ENCODE measurements at regions not wholly inside any gene's neighbourhood (a gene's known extent, or its start where the extent isn't known, plus 50 kb on each side); places are given as distances from the start of the nearest gene placed in this dataset.

GRCh38 chr1:190588424-190588823 is 110.8 kb upstream of the BRINP3 start:
- no peak for DNase-seq (ENCODE audit: low spot score)
- H3K9me3 ChIP-seq (ENCODE audit: low read depth), result no peaks in the 10 kb centered on the region
- no peaks in the 10 kb centered on the region for H3K36me3 Mint-ChIP-seq
- no peak overlapping the region for H3K4me2 ChIP-seq
- no peaks in the 10 kb centered on the region for H4K20me1 ChIP-seq (ENCODE audit: low read depth)
- no peak overlapping the region for H3K27ac Mint-ChIP-seq
- no peak overlapping the region for H3K4me3 Mint-ChIP-seq
- H3K9me3 Mint-ChIP-seq, result no peaks in the 10 kb centered on the region
- no peaks in the 10 kb centered on the region for H3K79me2 ChIP-seq (ENCODE audit: low read depth)
- no peak overlapping the region for H3K27ac ChIP-seq
- H2AFZ ChIP-seq (replicated peaks), result no peak overlapping the region
- no peaks in the 10 kb centered on the region for H3K27me3 ChIP-seq
- no peaks in the 10 kb centered on the region for H3K27me3 Mint-ChIP-seq (ENCODE audit: insufficient read depth, low read depth)
- no peaks in the 10 kb centered on the region for H3K4me1 Mint-ChIP-seq
- TF ChIP-seq CTCF (IDR thresholded peaks at IDR 0.05) (no peak), EZH2phosphoT487 (IDR thresholded peaks at IDR 0.05) (no peak), EZH2 (IDR thresholded peaks at IDR 0.05) (no peak)
- H3F3A ChIP-seq (ENCODE audit: low read depth), result no peaks in the 10 kb centered on the region
- H3K9ac ChIP-seq, result no peak overlapping the region
- no peaks in the 10 kb centered on the region for H3K4me1 ChIP-seq
- H3K36me3 ChIP-seq, result no peaks in the 10 kb centered on the region
- no peak overlapping the region for H3K4me3 ChIP-seq

- no peaks in the 10 kb centered on the region for H3K27me3 Mint-ChIP-seq (ENCODE audit: insufficient read depth, low read depth)
- H3K27ac ChIP-seq, result no peak overlapping the region
- no peaks in the 10 kb centered on the region for H3K4me1 Mint-ChIP-seq
- no peak overlapping the region for H3K9ac ChIP-seq
- H4K20me1 ChIP-seq (ENCODE audit: low read depth), result no peaks in the 10 kb centered on the region
- no peaks in the 10 kb centered on the region for H3K9me3 Mint-ChIP-seq
- DNase-seq (ENCODE audit: low spot score), result no peak
- no peaks in the 10 kb centered on the region for H3F3A ChIP-seq (ENCODE audit: low read depth)
- no peak overlapping the region for H3K4me2 ChIP-seq
- H3K27ac Mint-ChIP-seq, result no peak overlapping the region
- H2AFZ ChIP-seq (replicated peaks), result no peak overlapping the region
- no peaks in the 10 kb centered on the region for H3K4me1 ChIP-seq
- no peaks in the 10 kb centered on the region for H3K79me2 ChIP-seq (ENCODE audit: low read depth)
- H3K4me3 Mint-ChIP-seq, result no peak overlapping the region
- no peaks in the 10 kb centered on the region for H3K36me3 ChIP-seq
- no peak overlapping the region for H3K4me3 ChIP-seq
- H3K27me3 ChIP-seq, result no peaks in the 10 kb centered on the region
- no peak for TF ChIP-seq EZH2 (IDR thresholded peaks at IDR 0.05)
- no peak for TF ChIP-seq EZH2phosphoT487 (IDR thresholded peaks at IDR 0.05)
- TF ChIP-seq CTCF (IDR thresholded peaks at IDR 0.05), result no peak
- H3K9me3 ChIP-seq (ENCODE audit: low read depth), result no peaks in the 10 kb centered on the region
- no peaks in the 10 kb centered on the region for H3K36me3 Mint-ChIP-seq
Measured at GRCh38 chr1:190595438-190595837, 117.8 kb upstream of the BRINP3 start.

GRCh38 chr1:190597294-190597693 is 119.6 kb upstream of the BRINP3 start:
- H3F3A ChIP-seq (ENCODE audit: low read depth), result no peaks in the 10 kb centered on the region
- no peaks in the 10 kb centered on the region for H3K36me3 Mint-ChIP-seq
- TF ChIP-seq EZH2 (IDR thresholded peaks at IDR 0.05), result no peak
- no peak for TF ChIP-seq EZH2phosphoT487 (IDR thresholded peaks at IDR 0.05)
- TF ChIP-seq CTCF (IDR thresholded peaks at IDR 0.05), result no peak
- H3K27me3 ChIP-seq, result no peaks in the 10 kb centered on the region
- no peak overlapping the region for H3K27ac ChIP-seq
- no peaks in the 10 kb centered on the region for H3K27me3 Mint-ChIP-seq (ENCODE audit: insufficient read depth, low read depth)
- no peak overlapping the region for H3K9ac ChIP-seq
- no peaks in the 10 kb centered on the region for H3K4me1 Mint-ChIP-seq
- no peaks in the 10 kb centered on the region for H3K9me3 Mint-ChIP-seq
- no peak overlapping the region for H3K27ac Mint-ChIP-seq
- DNase-seq (ENCODE audit: low spot score), result no peak
- H3K36me3 ChIP-seq, result no peaks in the 10 kb centered on the region
- H3K4me1 ChIP-seq, result no peaks in the 10 kb centered on the region
- no peak overlapping the region for H3K4me3 ChIP-seq
- no peak overlapping the region for H2AFZ ChIP-seq (replicated peaks)
- no peaks in the 10 kb centered on the region for H4K20me1 ChIP-seq (ENCODE audit: low read depth)
- H3K4me2 ChIP-seq, result no peak overlapping the region
- H3K9me3 ChIP-seq (ENCODE audit: low read depth), result no peaks in the 10 kb centered on the region
- no peaks in the 10 kb centered on the region for H3K79me2 ChIP-seq (ENCODE audit: low read depth)
- H3K4me3 Mint-ChIP-seq, result no peak overlapping the region

GRCh38 chr1:190599670-190600069 is 122.0 kb upstream of the BRINP3 start:
- Histone ChIP-seq H3K36me3 (no peaks in the 10 kb centered on the region), H3K4me1 (no peaks in the 10 kb centered on the region), H3F3A (ENCODE audit: low read depth) (no peaks in the 10 kb centered on the region), H2AFZ (replicated peaks) (no peak overlapping the region), H3K9me3 (ENCODE audit: low read depth) (no peaks in the 10 kb centered on the region), H3K79me2 (ENCODE audit: low read depth) (no peaks in the 10 kb centered on the region), H3K4me2 (no peak overlapping the region), H3K9ac (no peak overlapping the region), H3K4me3 (no peak overlapping the region), H4K20me1 (ENCODE audit: low read depth) (no peaks in the 10 kb centered on the region), H3K27ac (no peak overlapping the region), H3K27me3 (no peaks in the 10 kb centered on the region)
- H3K4me3 Mint-ChIP-seq, result no peak overlapping the region
- TF ChIP-seq CTCF (IDR thresholded peaks at IDR 0.05) (no peak), EZH2phosphoT487 (IDR thresholded peaks at IDR 0.05) (no peak), EZH2 (IDR thresholded peaks at IDR 0.05) (no peak)
- no peaks in the 10 kb centered on the region for H3K36me3 Mint-ChIP-seq
- no peaks in the 10 kb centered on the region for H3K9me3 Mint-ChIP-seq
- H3K27me3 Mint-ChIP-seq (ENCODE audit: insufficient read depth, low read depth), result no peaks in the 10 kb centered on the region
- peaks cover 4% of the 10 kb centered on the region for H3K4me1 Mint-ChIP-seq
- no peak for DNase-seq (ENCODE audit: low spot score)
- H3K27ac Mint-ChIP-seq, result no peak overlapping the region
